Endothelial cell of umbilical vein (primary cell): ENCODE measurements at regions not wholly inside any gene's neighbourhood (a gene's known extent, or its start where the extent isn't known, plus 50 kb on each side); places are given as distances from the start of the nearest gene placed in this dataset.

Experiments used
- BruUV-seq: library from RNA; stranded (reverse); fragments of 400-500 nt; replicated peaks from 2 replicates; lab custom pipeline; 2021; lab: Mats Ljungman, UMichigan
- CTCF ChIA-PET: fragments of 300-600, 350-600 bp; sonication (Branson Sonifier 250); formaldehyde crosslinking; loops from one replicate; lab custom pipeline; 2021; ENCODE audit warnings: antibody characterized with exemption, inconsistent platforms; lab: Charles Lee
- POLR2A ChIA-PET: fragments of 300-600, 350-600 bp; sonication (Branson Sonifier 250); formaldehyde crosslinking; loops from one replicate; lab custom pipeline; 2021; ENCODE audit warnings: antibody characterized with exemption, inconsistent platforms; lab: Charles Lee
- DNase-seq: peaks from one replicate; pipeline ENCODE4 v3.0.0-alpha.2; 2011; ENCODE audit warnings: low read depth, low spot score
- FAIRE-seq: peaks from 2 replicates; lab custom pipeline; 2011; peaks lifted over from hg19 to GRCh38; lab: Jason Lieb, UNC
- H2AFZ ChIP-seq: 2 replicates; pipeline ENCODE4 v1.6.0; 2012; ENCODE audit warnings: low read depth, low read length, control low read depth, inconsistent platforms
- H3K27ac ChIP-seq: 2 replicates; pipeline ENCODE4 v1.5.1; 2011; ENCODE audit warnings: low read depth, mild to moderate bottlenecking, control low read depth, low read length, moderate library complexity; ENCODE audit not compliant: insufficient read depth
- H3K27me3 ChIP-seq, 2 experiments: 2 replicates each; pipeline versions ENCODE4 v1.6.0 to v1.6.1; 2011; ENCODE audit warnings: low read length in 2 of 2, mixed read lengths in 1 of 2; ENCODE audit not compliant: control insufficient read depth in 2 of 2, insufficient read depth in 2 of 2
- H3K36me3 ChIP-seq, 2 experiments: 2 replicates in 1 of 2; 3 replicates in 1 of 2; pipeline ENCODE4 v1.5.1; 2011; ENCODE audit warnings: low read length in 2 of 2, mild to moderate bottlenecking in 1 of 2, moderate library complexity in 1 of 2; ENCODE audit not compliant: control insufficient read depth in 2 of 2, insufficient read depth in 2 of 2; ENCODE audit errors: extremely low read depth in 1 of 2
- H3K4me1 ChIP-seq: 3 replicates; pipeline ENCODE4 v1.5.1; 2011; ENCODE audit warnings: mild to moderate bottlenecking, low read length; ENCODE audit not compliant: control insufficient read depth, insufficient read depth; ENCODE audit errors: extremely low read depth
- H3K4me2 ChIP-seq: 2 replicates; pipeline ENCODE4 v1.6.1; 2011; ENCODE audit warnings: low read length, control low read depth, mixed read lengths; ENCODE audit not compliant: insufficient read depth
- H3K4me3 ChIP-seq, 3 experiments: fragments of 200-600 bp in 1 of 3; sonication (generic), shearing (Covaris generic) in 1 of 3; replicated peaks in 1 of 3; 2 replicates each; pipeline ENCODE4 v1.5.1; 2011 to 2016; ENCODE audit warnings: control low read depth in 3 of 3, low read length in 3 of 3, mild to moderate bottlenecking in 2 of 3, inconsistent platforms in 1 of 3, low read depth in 1 of 3, moderate library complexity in 1 of 3; ENCODE audit not compliant: insufficient read depth in 1 of 3
- H3K79me2 ChIP-seq: 2 replicates; pipeline ENCODE4 v1.6.0; 2012; ENCODE audit warnings: low read length, inconsistent platforms; ENCODE audit not compliant: control insufficient read depth, insufficient read depth
- H3K9ac ChIP-seq: replicated peaks from 2 replicates; pipeline ENCODE3; 2011; ENCODE audit warnings: low read length, control low read depth; ENCODE audit not compliant: insufficient read depth; ENCODE audit errors: extremely low read depth
- H3K9me1 ChIP-seq: replicated peaks from 3 replicates; pipeline ENCODE4 v1.6.0; 2011; ENCODE audit warnings: mild to moderate bottlenecking, low read length; ENCODE audit not compliant: control insufficient read depth, insufficient read depth; ENCODE audit errors: extremely low read depth
- H3K9me3 ChIP-seq: replicated peaks from 2 replicates; pipeline ENCODE4 v1.5.1; 2012; ENCODE audit warnings: low read length, inconsistent platforms; ENCODE audit not compliant: control insufficient read depth, insufficient read depth
- H4K20me1 ChIP-seq: replicated peaks from 2 replicates; pipeline ENCODE3; 2011; ENCODE audit warnings: mild to moderate bottlenecking, low read length; ENCODE audit not compliant: control insufficient read depth, insufficient read depth; ENCODE audit errors: extremely low read depth
- CTCF ChIP-seq, 2 donors: IDR thresholded peaks; 1 replicate in 1 of 2; 2 replicates in 1 of 2; pipeline ENCODE4 v1.5.1; 2011; ENCODE audit warnings: low read length in 2 of 2, mild to moderate bottlenecking in 2 of 2, moderate library complexity in 2 of 2, control low read depth in 1 of 2, inconsistent platforms in 1 of 2, low read depth in 1 of 2; ENCODE audit not compliant: insufficient read depth in 1 of 2; ENCODE audit errors: extremely low read depth in 1 of 2
- EZH2 ChIP-seq: IDR thresholded peaks from 2 replicates; pipeline ENCODE4 v1.6.1; 2012; ENCODE audit warnings: borderline replicate concordance, low read depth, mild to moderate bottlenecking, moderate library complexity, low read length, inconsistent platforms; ENCODE audit not compliant: severe bottlenecking
- FOS ChIP-seq: IDR thresholded peaks from 2 replicates; pipeline ENCODE4 v1.6.1; 2011; ENCODE audit warnings: mild to moderate bottlenecking, low read length, moderate library complexity, borderline replicate concordance; ENCODE audit not compliant: insufficient read depth
- GATA2 ChIP-seq: IDR thresholded peaks from 2 replicates; pipeline ENCODE4 v1.7.0; 2011; ENCODE audit warnings: low read depth, mild to moderate bottlenecking, moderate library complexity, mixed read lengths, low read length; ENCODE audit not compliant: insufficient read length, insufficient read depth
- JUN ChIP-seq: IDR thresholded peaks from 2 replicates; pipeline ENCODE4 v1.6.1; 2011; ENCODE audit warnings: borderline replicate concordance, low read depth; ENCODE audit not compliant: insufficient read length, insufficient read depth
- MAX ChIP-seq: IDR thresholded peaks from 2 replicates; pipeline ENCODE4 v1.6.1; 2011; ENCODE audit not compliant: insufficient read depth, insufficient read length
- MYC ChIP-seq: IDR thresholded peaks from one replicate; pipeline ENCODE4 v1.6.1; 2011; ENCODE audit warnings: mild to moderate bottlenecking, low read depth, low read length
- POLR2A ChIP-seq: IDR thresholded peaks from 2 replicates; pipeline ENCODE4 v1.6.1; 2012; ENCODE audit warnings: low read depth, mild to moderate bottlenecking, control low read depth, low read length
- POLR2AphosphoS5 ChIP-seq: IDR thresholded peaks from 2 replicates; pipeline ENCODE4 v1.6.1; 2012; ENCODE audit warnings: low read depth, mild to moderate bottlenecking, control low read depth, low read length, moderate library complexity; ENCODE audit not compliant: insufficient read depth
- dilution Hi-C: fragments of 300-500 bp; cut with MboI; formaldehyde crosslinking; loops from one replicate; pipeline ENCODE4 v1.15.0; 2019; ENCODE audit warnings: low sequenced_read_pairs; ENCODE audit not compliant: extremely low pct_ligation_motif_present
- intact Hi-C: fragments of 100-400 bp; cut with micrococcal nuclease; formaldehyde crosslinking; loops from one replicate; pipeline ENCODE4 v1.10.0; 2022

- no peaks in the 10 kb centered on the region for H3K36me3 ChIP-seq
- H3K27me3 ChIP-seq = no peaks in the 10 kb centered on the region
- FAIRE-seq (no peak), DNase-seq (no peak)
- no TSS peak for BruUV-seq
- intact Hi-C loops = no loop called here
- ChIA-PET POLR2A (no interaction called here), CTCF (no interaction called here)
- dilution Hi-C loops = no loop called here
- H3K9me1 ChIP-seq = no peaks in the 10 kb centered on the region
- no peak overlapping the region for H3K4me3 ChIP-seq
- H4K20me1 ChIP-seq = no peaks in the 10 kb centered on the region
- no peak overlapping the region for H2AFZ ChIP-seq
- H3K4me2 ChIP-seq = no peak overlapping the region
- H3K79me2 ChIP-seq = no peaks in the 10 kb centered on the region
- no peaks in the 10 kb centered on the region for H3K4me1 ChIP-seq
- no peak overlapping the region for H3K9ac ChIP-seq
- TF ChIP-seq MAX (no peak), GATA2 (no peak), JUN (no peak), POLR2A (no peak), FOS (no peak), POLR2AphosphoS5 (no peak), EZH2 (no peak), CTCF (IDR thresholded peaks at IDR 0.05; ENCODE audit: extremely low read depth in 1 of 2, insufficient read depth in 1 of 2, low read depth in 1 of 2, low read length in 2 of 2) (no peak), MYC (no peak)
- H3K9me3 ChIP-seq = no peaks in the 10 kb centered on the region
- no peak overlapping the region for H3K27ac ChIP-seq
Measured at GRCh38 chr3:99188936-99189335, 287.4 kb upstream of the DCBLD2 start.
